ENCODE measurements at regions not wholly inside any gene's neighbourhood (a gene's known extent, or its start where the extent isn't known, plus 50 kb on each side); places are given as distances from the start of the nearest gene placed in this dataset.

DNA sequence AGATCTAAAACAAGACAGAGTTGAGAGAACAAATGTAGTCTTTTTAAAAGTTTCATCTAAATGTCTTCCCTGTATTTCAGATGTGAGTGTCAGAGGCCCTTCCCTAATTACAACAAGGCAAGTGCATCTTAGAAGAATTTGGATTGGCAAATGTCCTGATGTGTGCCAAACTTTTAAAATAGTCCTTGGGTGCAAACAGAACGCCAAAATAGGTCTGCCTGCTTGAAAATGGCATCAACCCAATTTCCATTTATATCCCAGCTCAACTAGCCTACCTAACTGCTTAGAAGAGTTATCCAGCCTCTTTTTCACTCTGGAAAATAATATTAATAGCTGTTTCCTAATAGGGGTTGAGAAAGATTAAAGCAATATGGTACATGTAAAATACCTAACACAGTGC is 311.8 kb upstream of the ARRDC4 start:
- H2AFZ ChIP-seq (ENCODE audit: low read length): no peak overlapping the region
- H3K9ac ChIP-seq (ENCODE audit: insufficient read depth, low read length): no peak overlapping the region
- DNase-seq (ENCODE audit: low read depth in 2 of 2): no peak
- H3K27ac ChIP-seq (ENCODE audit: insufficient read depth, low read length): no peak overlapping the region
- no peaks in the 10 kb centered on the region for H4K20me1 ChIP-seq (ENCODE audit: control insufficient read depth, extremely low read depth, insufficient read depth, low read length)
- H3K79me2 ChIP-seq (ENCODE audit: control insufficient read depth, insufficient read depth, low read length): no peaks in the 10 kb centered on the region
- no peaks in the 10 kb centered on the region for H3K9me3 ChIP-seq (ENCODE audit: control insufficient read depth, insufficient read depth, low read depth, low read length)
- no peak overlapping the region for H3K4me3 ChIP-seq (replicated peaks in 1 of 4; ENCODE audit: control extremely low read depth in 1 of 4, insufficient read depth in 1 of 4, low read depth in 3 of 4, low read length in 4 of 4)
- no peaks in the 10 kb centered on the region for H3K36me3 ChIP-seq (ENCODE audit: control insufficient read depth, insufficient read depth, low read length)
- H3K4me1 ChIP-seq (ENCODE audit: control insufficient read depth, extremely low read depth, insufficient read depth, low read length): no peaks in the 10 kb centered on the region
- TF ChIP-seq CTCF (conservative IDR thresholded peaks at IDR 0.05 in 1 of 2, IDR thresholded peaks at IDR 0.05 in 1 of 2; ENCODE audit: low read depth in 1 of 2, low read length in 2 of 2) (no peak), EZH2 (IDR thresholded peaks at IDR 0.05; ENCODE audit: low read length, missing control alignments) (no peak)
- no peaks in the 10 kb centered on the region for H3K27me3 ChIP-seq (ENCODE audit: control insufficient read depth, insufficient read depth, low read length)
- no peak overlapping the region for H3K4me2 ChIP-seq (ENCODE audit: extremely low read depth, insufficient read depth, low read length)

DNA sequence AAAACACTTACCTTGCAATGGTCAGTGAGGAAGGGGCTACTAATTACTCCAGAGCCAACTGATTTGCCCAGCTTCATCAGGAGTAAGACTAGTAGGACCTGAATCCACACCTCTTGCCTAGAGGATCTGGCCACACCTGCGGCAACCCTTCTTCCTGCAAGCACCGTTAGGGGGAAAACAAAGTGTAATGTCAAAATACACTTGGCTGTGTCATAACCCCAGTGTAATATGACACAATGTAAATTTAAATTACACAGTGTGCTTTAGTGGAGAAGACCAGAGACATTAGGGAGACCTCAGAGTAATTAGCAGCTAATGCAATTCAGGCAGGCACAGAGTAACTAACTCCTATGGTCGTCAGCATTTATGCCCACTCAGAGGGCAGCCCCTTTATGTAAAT is 308.5 kb upstream of the ARRDC4 start:
- H3K27me3 ChIP-seq (ENCODE audit: control insufficient read depth, insufficient read depth, low read length): no peaks in the 10 kb centered on the region
- H3K79me2 ChIP-seq (ENCODE audit: control insufficient read depth, insufficient read depth, low read length): no peaks in the 10 kb centered on the region
- H2AFZ ChIP-seq (ENCODE audit: low read length): no peak overlapping the region
- no peak overlapping the region for H3K27ac ChIP-seq (ENCODE audit: insufficient read depth, low read length)
- H3K4me2 ChIP-seq (ENCODE audit: extremely low read depth, insufficient read depth, low read length): no peak overlapping the region
- H3K4me3 ChIP-seq (replicated peaks in 1 of 4; ENCODE audit: control extremely low read depth in 1 of 4, insufficient read depth in 1 of 4, low read depth in 3 of 4, low read length in 4 of 4): no peak overlapping the region
- H3K9me3 ChIP-seq (ENCODE audit: control insufficient read depth, insufficient read depth, low read depth, low read length): no peaks in the 10 kb centered on the region
- H3K9ac ChIP-seq (ENCODE audit: insufficient read depth, low read length): no peak overlapping the region
- TF ChIP-seq EZH2 (IDR thresholded peaks at IDR 0.05; ENCODE audit: low read length, missing control alignments) (no peak), CTCF (conservative IDR thresholded peaks at IDR 0.05 in 1 of 2, IDR thresholded peaks at IDR 0.05 in 1 of 2; ENCODE audit: low read depth in 1 of 2, low read length in 2 of 2) (no peak)
- DNase-seq (ENCODE audit: low read depth in 2 of 2): no peak
- H3K4me1 ChIP-seq (ENCODE audit: control insufficient read depth, extremely low read depth, insufficient read depth, low read length): no peaks in the 10 kb centered on the region
- no peaks in the 10 kb centered on the region for H3K36me3 ChIP-seq (ENCODE audit: control insufficient read depth, insufficient read depth, low read length)
- H4K20me1 ChIP-seq (ENCODE audit: control insufficient read depth, extremely low read depth, insufficient read depth, low read length): no peaks in the 10 kb centered on the region

DNA sequence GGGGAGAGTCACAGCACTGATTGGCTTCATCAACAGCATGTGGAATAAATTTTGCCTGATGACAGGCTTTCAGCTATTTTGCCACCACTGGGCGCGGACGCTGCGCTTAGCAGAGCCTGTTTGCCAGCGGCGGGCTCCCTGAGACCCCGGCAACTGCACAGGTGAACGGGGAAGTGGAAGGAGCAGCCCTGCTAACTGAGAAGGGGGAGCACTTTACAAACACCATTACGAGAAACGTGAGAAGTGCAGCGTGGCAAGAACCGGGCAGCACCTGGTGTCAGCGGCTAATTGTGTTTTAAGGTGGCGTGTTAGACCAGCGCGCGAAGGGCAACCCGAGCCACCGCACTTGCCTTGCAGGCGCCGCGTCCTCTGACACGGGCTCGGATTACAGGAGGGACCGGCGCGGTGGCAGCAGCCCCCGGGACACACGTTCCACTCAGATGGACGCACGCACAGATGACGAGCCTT is 307.8 kb upstream of the ARRDC4 start:
- Histone ChIP-seq H3K27ac (ENCODE audit: insufficient read depth, low read length) (no peak overlapping the region), H4K20me1 (ENCODE audit: control insufficient read depth, extremely low read depth, insufficient read depth, low read length) (no peaks in the 10 kb centered on the region), H3K4me2 (ENCODE audit: extremely low read depth, insufficient read depth, low read length) (no peak overlapping the region), H3K79me2 (ENCODE audit: control insufficient read depth, insufficient read depth, low read length) (no peaks in the 10 kb centered on the region), H3K9ac (ENCODE audit: insufficient read depth, low read length) (no peak overlapping the region), H3K4me1 (ENCODE audit: control insufficient read depth, extremely low read depth, insufficient read depth, low read length) (no peaks in the 10 kb centered on the region), H3K27me3 (ENCODE audit: control insufficient read depth, insufficient read depth, low read length) (no peaks in the 10 kb centered on the region), H3K4me3 (replicated peaks in 1 of 4; ENCODE audit: control extremely low read depth in 1 of 4, insufficient read depth in 1 of 4, low read depth in 3 of 4, low read length in 4 of 4) (no peak overlapping the region), H3K9me3 (ENCODE audit: control insufficient read depth, insufficient read depth, low read depth, low read length) (no peaks in the 10 kb centered on the region), H3K36me3 (ENCODE audit: control insufficient read depth, insufficient read depth, low read length) (no peaks in the 10 kb centered on the region), H2AFZ (ENCODE audit: low read length) (no peak overlapping the region)
- TF ChIP-seq CTCF (conservative IDR thresholded peaks at IDR 0.05 in 1 of 2, IDR thresholded peaks at IDR 0.05 in 1 of 2; ENCODE audit: low read depth in 1 of 2, low read length in 2 of 2) (no peak), EZH2 (IDR thresholded peaks at IDR 0.05; ENCODE audit: low read length, missing control alignments) (no peak)
- DNase-seq (ENCODE audit: low read depth in 2 of 2): no peak

All from fibroblast of lung (primary cell).